ENCODE measurements at regions not wholly inside any gene's neighbourhood (a gene's known extent, or its start where the extent isn't known, plus 50 kb on each side); places are given as distances from the start of the nearest gene placed in this dataset.
"Not testable (repeated sequence)": the region's sequence is repeated elsewhere in the genome, so short reads cannot be mapped to it uniquely, and the experiment has no call there.

DNA sequence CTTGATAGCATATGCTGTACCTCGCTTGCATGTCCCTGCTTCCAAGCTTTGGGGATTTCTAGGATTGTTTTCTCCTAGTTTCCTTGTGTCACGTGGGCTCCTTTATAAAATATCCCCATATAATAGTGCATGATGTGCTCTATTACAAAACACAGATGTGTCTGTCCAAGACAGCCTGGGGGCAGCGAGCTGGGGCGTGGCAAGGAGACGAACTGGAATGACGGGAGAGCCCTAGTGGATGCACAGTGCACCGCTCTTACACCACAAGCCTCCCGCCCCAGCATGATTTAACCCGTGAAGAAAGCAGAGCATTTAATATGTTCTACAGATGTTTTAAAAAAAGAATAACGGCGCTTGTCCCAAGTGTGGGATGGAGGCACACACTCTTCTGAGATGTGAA lies 169.7 kb downstream of the BCL2L11 start:
- TF ChIP-seq POLR2A, POLR2AphosphoS5, TAF1, SPI1, POU2F2 (IDR thresholded peaks at IDR 0.05; ENCODE audit: low read depth, low read length): not testable (repeated sequence)

Data from GM12891 (cell line).